ENCODE measurements at regions not wholly inside any gene's neighbourhood (a gene's known extent, or its start where the extent isn't known, plus 50 kb on each side); places are given as distances from the start of the nearest gene placed in this dataset.

DNA sequence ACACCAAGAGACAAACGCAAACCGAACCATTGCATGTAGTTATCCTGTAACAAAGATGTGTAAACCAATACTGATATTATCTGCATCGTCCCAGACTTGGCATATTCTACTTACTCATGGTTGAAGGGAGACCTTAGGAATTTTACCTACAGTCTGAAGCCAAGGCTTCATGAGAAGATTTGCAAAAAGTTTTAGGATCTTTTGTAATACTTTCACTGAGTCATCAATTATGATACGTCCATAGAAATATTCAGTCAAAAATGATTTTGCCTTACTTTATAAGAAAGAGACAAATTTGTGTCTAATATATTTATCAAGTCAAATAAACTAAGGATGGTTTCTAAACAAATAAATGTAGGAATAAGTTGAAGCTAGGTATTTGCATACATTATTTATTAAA is 1176.1 kb upstream of the ADGRL2 start:
- TF ChIP-seq ZFX (IDR thresholded peaks at IDR 0.05; ENCODE audit: borderline replicate concordance) (no peak), CTCF (IDR thresholded peaks at IDR 0.05) (no peak)
- no peak overlapping the region for H3K27ac ChIP-seq

DNA sequence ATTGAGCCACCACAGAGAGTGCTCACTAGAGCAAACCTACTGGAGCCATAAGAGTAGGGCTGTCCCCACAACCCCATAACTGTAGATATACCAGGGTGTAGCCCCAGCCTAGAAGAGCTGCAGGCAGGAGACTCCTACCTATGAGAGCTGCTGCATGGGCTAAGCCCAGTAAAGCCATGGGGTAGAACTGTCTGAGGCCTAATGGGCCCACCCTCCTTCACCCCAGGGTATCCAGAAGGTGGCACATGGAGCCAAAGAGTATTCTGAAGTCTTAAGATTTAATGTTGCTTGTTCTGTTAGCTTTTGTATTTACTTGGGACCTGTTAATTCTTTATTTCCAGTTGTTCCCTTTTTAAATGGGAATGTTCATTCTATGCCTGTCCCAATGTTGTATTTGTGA is 1193.7 kb upstream of the ADGRL2 start:
- H3K27ac ChIP-seq = no peak overlapping the region
- TF ChIP-seq ZFX (IDR thresholded peaks at IDR 0.05; ENCODE audit: borderline replicate concordance) = no peak
- TF ChIP-seq CTCF (IDR thresholded peaks at IDR 0.05) = no peak

- TF ChIP-seq ZFX (IDR thresholded peaks at IDR 0.05; ENCODE audit: borderline replicate concordance) = no peak
- no peak for TF ChIP-seq CTCF (IDR thresholded peaks at IDR 0.05)
- peak overlapping the region; percentile 53 for H3K27ac ChIP-seq
These were observed 1206.7 kb upstream of the ADGRL2 start for GRCh38 chr1:80594013-80594412.

- TF ChIP-seq ZFX (IDR thresholded peaks at IDR 0.05; ENCODE audit: borderline replicate concordance) = no peak
- no peak for TF ChIP-seq CTCF (IDR thresholded peaks at IDR 0.05)
- H3K27ac ChIP-seq = peak overlapping the region; percentile 53
These were observed 1207.5 kb upstream of the ADGRL2 start for GRCh38 chr1:80593197-80593596.

DNA sequence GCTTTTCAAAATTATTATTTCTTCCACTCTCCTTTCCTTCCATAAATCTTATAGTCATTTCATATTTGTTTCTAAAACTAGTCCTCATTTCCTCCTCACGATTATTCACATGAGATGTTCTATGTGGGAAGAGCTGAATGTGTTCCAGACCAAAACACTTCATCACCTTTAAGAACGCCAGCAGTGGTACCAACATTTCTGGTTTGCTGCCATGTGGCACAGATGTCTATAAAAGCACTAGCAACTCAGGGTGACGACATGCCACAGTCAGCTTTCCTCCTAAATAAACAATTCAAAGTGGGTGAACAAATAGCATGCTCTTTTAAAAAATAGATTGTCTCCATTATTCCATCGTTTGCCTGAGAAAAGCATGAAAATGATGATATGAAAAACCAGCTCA is 1217.8 kb upstream of the ADGRL2 start:
- TF ChIP-seq CTCF (IDR thresholded peaks at IDR 0.05) (no peak), ZFX (IDR thresholded peaks at IDR 0.05; ENCODE audit: borderline replicate concordance) (no peak)
- no peak overlapping the region for H3K27ac ChIP-seq

DNA sequence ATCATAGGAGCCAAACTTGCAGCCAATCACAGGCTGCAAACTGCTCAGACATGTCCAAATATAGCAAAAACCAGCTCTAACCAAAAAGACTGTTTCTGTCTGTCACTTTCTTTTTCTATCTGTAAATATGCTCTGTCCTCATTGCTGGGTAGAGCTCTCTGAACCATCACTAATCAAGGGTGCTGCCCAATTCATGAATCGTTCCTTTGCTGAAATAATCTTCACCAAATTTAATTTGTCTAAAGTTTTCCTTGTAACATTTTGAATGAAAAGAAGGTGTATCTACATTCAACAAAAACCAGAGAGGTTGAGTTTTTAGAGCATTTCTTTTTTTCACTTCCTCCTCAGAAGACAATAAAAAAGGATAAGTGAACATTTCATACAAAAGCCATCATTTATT is 1221.7 kb upstream of the ADGRL2 start:
- no peak overlapping the region for H3K27ac ChIP-seq
- TF ChIP-seq ZFX (IDR thresholded peaks at IDR 0.05; ENCODE audit: borderline replicate concordance) (no peak), CTCF (IDR thresholded peaks at IDR 0.05) (no peak)

DNA sequence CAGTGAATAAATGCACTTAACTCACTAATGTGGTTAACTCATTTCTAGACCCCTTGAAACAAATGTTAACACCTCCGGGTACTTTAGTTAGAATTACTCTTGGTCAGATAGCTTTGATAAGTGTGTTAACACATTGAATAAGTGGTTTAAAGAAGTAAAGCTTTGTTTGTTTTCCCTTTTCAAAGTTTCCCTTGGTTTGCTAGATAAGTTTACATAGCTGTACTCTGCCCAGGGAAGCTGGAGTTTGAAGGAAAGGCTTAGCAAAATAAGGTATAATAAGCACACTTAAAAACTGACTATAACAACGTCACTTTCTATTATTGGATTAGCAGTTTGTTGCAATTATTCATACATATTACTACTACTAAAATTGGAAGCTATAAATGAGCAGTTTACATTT is 1233.9 kb upstream of the ADGRL2 start:
- H3K27ac ChIP-seq = no peak overlapping the region
- TF ChIP-seq CTCF (IDR thresholded peaks at IDR 0.05) (no peak), ZFX (IDR thresholded peaks at IDR 0.05; ENCODE audit: borderline replicate concordance) (no peak)
